OCI-LY3 (cell line): ENCODE measurements at regions not wholly inside any gene's neighbourhood (a gene's known extent, or its start where the extent isn't known, plus 50 kb on each side); places are given as distances from the start of the nearest gene placed in this dataset.

Experiments
- EZH2phosphoT487 ChIP-seq: fragments of 200-600 bp; shearing (Covaris generic); IDR thresholded peaks from 2 replicates; pipeline ENCODE4 v1.6.1; 2018; ENCODE audit warnings: antibody characterized with exemption, mixed run types, low read depth
- TF ChIP-seq, protein P1 (sequence below): fragments of 200-600, 300-600 bp; sonication (generic); IDR thresholded peaks from 2 replicates; pipeline ENCODE4 v1.5.1; 2014; ENCODE audit warnings: antibody characterized with exemption, low read length, low read depth

GRCh38 chr5:13498279-13498678 lies 446.2 kb downstream of the DNAH5 start:
- TF ChIP-seq, protein P1, sequence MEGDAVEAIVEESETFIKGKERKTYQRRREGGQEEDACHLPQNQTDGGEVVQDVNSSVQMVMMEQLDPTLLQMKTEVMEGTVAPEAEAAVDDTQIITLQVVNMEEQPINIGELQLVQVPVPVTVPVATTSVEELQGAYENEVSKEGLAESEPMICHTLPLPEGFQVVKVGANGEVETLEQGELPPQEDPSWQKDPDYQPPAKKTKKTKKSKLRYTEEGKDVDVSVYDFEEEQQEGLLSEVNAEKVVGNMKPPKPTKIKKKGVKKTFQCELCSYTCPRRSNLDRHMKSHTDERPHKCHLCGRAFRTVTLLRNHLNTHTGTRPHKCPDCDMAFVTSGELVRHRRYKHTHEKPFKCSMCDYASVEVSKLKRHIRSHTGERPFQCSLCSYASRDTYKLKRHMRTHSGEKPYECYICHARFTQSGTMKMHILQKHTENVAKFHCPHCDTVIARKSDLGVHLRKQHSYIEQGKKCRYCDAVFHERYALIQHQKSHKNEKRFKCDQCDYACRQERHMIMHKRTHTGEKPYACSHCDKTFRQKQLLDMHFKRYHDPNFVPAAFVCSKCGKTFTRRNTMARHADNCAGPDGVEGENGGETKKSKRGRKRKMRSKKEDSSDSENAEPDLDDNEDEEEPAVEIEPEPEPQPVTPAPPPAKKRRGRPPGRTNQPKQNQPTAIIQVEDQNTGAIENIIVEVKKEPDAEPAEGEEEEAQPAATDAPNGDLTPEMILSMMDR: no peak
- TF ChIP-seq EZH2phosphoT487: no peak
